Erythroblast (primary cell): ENCODE measurements at regions not wholly inside any gene's neighbourhood (a gene's known extent, or its start where the extent isn't known, plus 50 kb on each side); places are given as distances from the start of the nearest gene placed in this dataset.

Experiments
- GATA1 ChIP-seq: IDR thresholded peaks from 2 replicates; pipeline ENCODE4 v1.6.1; 2011; ENCODE audit warnings: low read depth, mild to moderate bottlenecking, control low read depth, low read length, moderate library complexity
- POLR2A ChIP-seq: IDR thresholded peaks from 2 replicates; pipeline ENCODE4 v1.6.1; 2011; ENCODE audit warnings: mild to moderate bottlenecking, low read length

DNA sequence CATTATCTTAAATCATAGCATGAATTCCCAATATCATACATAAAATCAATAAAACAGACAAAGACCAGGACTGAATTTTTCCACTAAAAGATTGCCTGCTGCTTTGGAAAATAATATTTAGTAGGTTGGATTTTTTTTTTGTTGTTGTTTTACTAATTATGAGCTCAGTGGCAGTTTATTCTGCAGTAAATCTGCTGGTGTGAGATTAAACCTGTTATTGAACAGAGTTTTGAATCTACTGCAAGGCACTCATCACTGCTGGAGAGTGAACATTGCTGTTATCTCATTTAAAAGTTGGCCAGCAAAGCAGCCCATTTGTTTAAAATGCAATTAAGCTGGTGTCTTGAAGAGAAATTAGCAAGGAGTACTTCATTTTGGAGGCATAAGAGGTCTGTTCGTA lies 986.1 kb downstream of the ADGRL2 start:
- no peak for TF ChIP-seq POLR2A
- TF ChIP-seq GATA1, result no peak
